ENCODE measurements at regions not wholly inside any gene's neighbourhood (a gene's known extent, or its start where the extent isn't known, plus 50 kb on each side); places are given as distances from the start of the nearest gene placed in this dataset.

- no peak for DNase-seq (ENCODE audit: low read depth)
- TF ChIP-seq, protein P1, sequence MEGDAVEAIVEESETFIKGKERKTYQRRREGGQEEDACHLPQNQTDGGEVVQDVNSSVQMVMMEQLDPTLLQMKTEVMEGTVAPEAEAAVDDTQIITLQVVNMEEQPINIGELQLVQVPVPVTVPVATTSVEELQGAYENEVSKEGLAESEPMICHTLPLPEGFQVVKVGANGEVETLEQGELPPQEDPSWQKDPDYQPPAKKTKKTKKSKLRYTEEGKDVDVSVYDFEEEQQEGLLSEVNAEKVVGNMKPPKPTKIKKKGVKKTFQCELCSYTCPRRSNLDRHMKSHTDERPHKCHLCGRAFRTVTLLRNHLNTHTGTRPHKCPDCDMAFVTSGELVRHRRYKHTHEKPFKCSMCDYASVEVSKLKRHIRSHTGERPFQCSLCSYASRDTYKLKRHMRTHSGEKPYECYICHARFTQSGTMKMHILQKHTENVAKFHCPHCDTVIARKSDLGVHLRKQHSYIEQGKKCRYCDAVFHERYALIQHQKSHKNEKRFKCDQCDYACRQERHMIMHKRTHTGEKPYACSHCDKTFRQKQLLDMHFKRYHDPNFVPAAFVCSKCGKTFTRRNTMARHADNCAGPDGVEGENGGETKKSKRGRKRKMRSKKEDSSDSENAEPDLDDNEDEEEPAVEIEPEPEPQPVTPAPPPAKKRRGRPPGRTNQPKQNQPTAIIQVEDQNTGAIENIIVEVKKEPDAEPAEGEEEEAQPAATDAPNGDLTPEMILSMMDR (IDR thresholded peaks at IDR 0.05; ENCODE audit: control insufficient read depth, extremely low read depth, insufficient read depth), result no peak
- H3K4me3 ChIP-seq (ENCODE audit: low read depth, low read length), result no peak overlapping the region
Observed at GRCh38 chr17:14630621-14631020, 329.7 kb downstream of the HS3ST3B1 start.

DNA sequence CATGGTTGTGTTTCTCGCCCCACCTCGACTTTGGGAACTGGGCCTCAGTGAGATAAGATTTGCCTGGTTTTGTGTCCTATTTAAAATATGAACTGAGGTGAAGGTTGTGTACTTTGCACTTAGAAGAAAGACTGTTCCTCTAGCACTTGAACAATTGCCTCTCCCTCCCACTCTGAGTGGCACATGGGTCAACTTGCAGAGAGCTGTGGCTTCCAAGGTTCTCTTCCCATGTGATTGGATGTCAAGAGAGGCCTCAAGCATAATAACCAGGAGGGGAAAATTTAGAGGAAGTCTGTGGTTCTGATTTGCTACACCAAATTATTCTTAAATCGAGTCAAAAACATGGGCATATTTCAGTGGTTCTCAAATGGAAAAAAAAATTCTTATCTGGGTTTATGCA lies 329.2 kb downstream of the HS3ST3B1 start:
- TF ChIP-seq, protein P1 (IDR thresholded peaks at IDR 0.05; ENCODE audit: control insufficient read depth, extremely low read depth, insufficient read depth), result no peak
- no peak for DNase-seq (ENCODE audit: low read depth)
- no peak overlapping the region for H3K4me3 ChIP-seq (ENCODE audit: low read depth, low read length)

GRCh38 chr17:14622615-14623101 lies 321.8 kb downstream of the HS3ST3B1 start:
- no peak for DNase-seq (ENCODE audit: low read depth)
- H3K4me3 ChIP-seq (ENCODE audit: low read depth, low read length), result no peak overlapping the region
- TF ChIP-seq, protein P1 (IDR thresholded peaks at IDR 0.05; ENCODE audit: control insufficient read depth, extremely low read depth, insufficient read depth), result no peak

- H3K4me3 ChIP-seq (ENCODE audit: low read depth, low read length), result no peak overlapping the region
- TF ChIP-seq, protein P1 (IDR thresholded peaks at IDR 0.05; ENCODE audit: control insufficient read depth, extremely low read depth, insufficient read depth), result no peak
- no peak for DNase-seq (ENCODE audit: low read depth)
Observed at GRCh38 chr17:14621826-14622614, 321.1 kb downstream of the HS3ST3B1 start.

GRCh38 chr17:14619821-14620220 lies 318.9 kb downstream of the HS3ST3B1 start:
- no peak for DNase-seq (ENCODE audit: low read depth)
- H3K4me3 ChIP-seq (ENCODE audit: low read depth, low read length), result no peak overlapping the region
- TF ChIP-seq, protein P1 (IDR thresholded peaks at IDR 0.05; ENCODE audit: control insufficient read depth, extremely low read depth, insufficient read depth), result no peak

GRCh38 chr17:14616528-14616927 lies 315.6 kb downstream of the HS3ST3B1 start:
- no peak for DNase-seq (ENCODE audit: low read depth)
- no peak overlapping the region for H3K4me3 ChIP-seq (ENCODE audit: low read depth, low read length)
- TF ChIP-seq, protein P1 (IDR thresholded peaks at IDR 0.05; ENCODE audit: control insufficient read depth, extremely low read depth, insufficient read depth), result no peak

- TF ChIP-seq, protein P1 (IDR thresholded peaks at IDR 0.05; ENCODE audit: control insufficient read depth, extremely low read depth, insufficient read depth), result no peak
- no peak overlapping the region for H3K4me3 ChIP-seq (ENCODE audit: low read depth, low read length)
- DNase-seq (ENCODE audit: low read depth), result no peak
Observed at GRCh38 chr17:14605267-14605599, 304.4 kb downstream of the HS3ST3B1 start.
